ENCODE measurements at regions not wholly inside any gene's neighbourhood (a gene's known extent, or its start where the extent isn't known, plus 50 kb on each side); places are given as distances from the start of the nearest gene placed in this dataset.

DNA sequence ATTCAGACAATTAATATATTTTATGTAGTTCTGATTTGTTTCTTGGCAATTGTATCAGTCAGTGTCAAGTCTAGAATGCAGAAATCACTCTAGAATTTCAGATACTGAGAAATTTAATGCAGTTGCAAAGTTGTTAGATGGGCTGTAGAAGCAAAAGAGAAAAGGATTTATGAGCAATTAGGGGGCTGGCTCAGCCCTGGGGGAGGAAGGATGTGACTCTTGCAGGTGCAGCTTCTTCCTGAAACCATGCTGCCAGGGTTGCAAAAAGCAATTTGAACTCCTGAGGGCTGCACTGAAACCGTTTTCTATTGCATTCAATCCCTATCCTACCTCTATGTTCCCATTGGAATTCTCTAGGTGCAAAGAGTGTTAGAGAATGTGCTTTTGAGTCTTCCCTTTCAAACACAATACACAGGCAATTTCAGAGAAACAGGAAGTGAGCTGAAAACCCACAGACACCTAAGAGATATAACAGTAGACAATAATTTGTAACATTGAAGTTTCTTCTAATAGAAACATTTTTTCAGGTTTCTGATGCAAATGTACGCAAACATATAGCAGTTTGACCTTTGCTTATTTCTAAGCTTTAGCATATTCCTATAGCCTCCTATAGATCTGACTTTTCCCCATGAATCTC lies 814.7 kb upstream of the ATXN8OS start:
- TF ChIP-seq FOXP2 (optimal IDR thresholded peaks at IDR 0.05; ENCODE audit: control extremely low read depth, extremely low read length, insufficient read depth) (no peak), EZH2 (IDR thresholded peaks at IDR 0.05) (no peak), POLR2AphosphoS5 (IDR thresholded peaks at IDR 0.05; ENCODE audit: borderline replicate concordance, low read depth, low read length) (no peak)

Measured in SK-N-MC (cell line).